GM12801 (cell line): ENCODE measurements at regions not wholly inside any gene's neighbourhood (a gene's known extent, or its start where the extent isn't known, plus 50 kb on each side); places are given as distances from the start of the nearest gene placed in this dataset.

Source experiments
- TF ChIP-seq, protein P1 (sequence below): IDR thresholded peaks from one replicate; pipeline ENCODE4 v1.5.1; 2011; ENCODE audit warnings: control low read depth; ENCODE audit not compliant: insufficient read length; ENCODE audit errors: extremely low read depth

DNA sequence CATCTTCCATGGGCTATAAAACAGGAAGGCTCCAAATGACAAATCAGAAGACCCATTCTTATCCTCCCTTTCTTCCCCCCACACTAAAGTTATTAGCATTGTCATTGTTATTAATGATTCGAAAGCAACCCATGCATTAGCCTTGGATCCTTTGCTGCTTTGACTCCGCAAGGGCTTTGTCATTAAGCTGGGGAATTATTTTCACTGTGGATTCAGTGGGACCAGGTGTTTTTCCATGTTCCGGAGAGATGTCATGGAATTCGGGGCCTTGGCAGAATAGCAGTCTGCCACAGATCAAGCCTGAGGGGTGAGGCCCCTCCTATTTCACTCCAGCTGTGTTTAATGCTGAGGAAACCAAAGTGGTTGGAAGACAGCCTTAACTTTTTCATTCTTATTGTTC lies 357.1 kb downstream of the EN1 start:
- TF ChIP-seq, protein P1, sequence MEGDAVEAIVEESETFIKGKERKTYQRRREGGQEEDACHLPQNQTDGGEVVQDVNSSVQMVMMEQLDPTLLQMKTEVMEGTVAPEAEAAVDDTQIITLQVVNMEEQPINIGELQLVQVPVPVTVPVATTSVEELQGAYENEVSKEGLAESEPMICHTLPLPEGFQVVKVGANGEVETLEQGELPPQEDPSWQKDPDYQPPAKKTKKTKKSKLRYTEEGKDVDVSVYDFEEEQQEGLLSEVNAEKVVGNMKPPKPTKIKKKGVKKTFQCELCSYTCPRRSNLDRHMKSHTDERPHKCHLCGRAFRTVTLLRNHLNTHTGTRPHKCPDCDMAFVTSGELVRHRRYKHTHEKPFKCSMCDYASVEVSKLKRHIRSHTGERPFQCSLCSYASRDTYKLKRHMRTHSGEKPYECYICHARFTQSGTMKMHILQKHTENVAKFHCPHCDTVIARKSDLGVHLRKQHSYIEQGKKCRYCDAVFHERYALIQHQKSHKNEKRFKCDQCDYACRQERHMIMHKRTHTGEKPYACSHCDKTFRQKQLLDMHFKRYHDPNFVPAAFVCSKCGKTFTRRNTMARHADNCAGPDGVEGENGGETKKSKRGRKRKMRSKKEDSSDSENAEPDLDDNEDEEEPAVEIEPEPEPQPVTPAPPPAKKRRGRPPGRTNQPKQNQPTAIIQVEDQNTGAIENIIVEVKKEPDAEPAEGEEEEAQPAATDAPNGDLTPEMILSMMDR: no peak

DNA sequence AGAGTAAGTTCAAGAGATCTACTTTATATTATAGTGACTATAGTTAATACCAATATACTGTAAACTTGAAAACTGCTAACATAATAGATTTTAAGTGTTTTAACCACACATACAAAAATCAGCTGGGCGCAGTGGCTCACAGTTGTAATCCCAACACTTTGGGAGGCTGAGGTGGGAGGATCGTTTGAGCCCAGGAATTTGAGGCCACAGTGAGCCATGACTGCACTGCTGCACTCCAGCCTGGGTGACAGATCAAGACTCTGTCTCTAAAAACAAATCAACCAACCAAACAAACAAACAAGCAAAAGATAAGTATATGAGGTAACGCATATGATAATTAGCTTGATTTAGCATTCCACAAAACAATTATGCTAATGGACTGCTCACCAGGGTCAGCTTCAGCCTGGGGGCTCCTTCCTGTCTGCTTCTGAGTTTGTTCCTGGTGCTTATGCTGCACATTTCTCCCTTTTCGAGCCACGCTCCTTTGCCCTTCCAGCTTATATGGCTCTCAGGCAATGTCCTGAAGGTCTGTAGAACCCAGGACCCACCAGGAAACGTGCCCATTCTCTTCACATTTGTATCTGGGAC lies 357.6 kb downstream of the EN1 start:
- TF ChIP-seq, protein P1: no peak

DNA sequence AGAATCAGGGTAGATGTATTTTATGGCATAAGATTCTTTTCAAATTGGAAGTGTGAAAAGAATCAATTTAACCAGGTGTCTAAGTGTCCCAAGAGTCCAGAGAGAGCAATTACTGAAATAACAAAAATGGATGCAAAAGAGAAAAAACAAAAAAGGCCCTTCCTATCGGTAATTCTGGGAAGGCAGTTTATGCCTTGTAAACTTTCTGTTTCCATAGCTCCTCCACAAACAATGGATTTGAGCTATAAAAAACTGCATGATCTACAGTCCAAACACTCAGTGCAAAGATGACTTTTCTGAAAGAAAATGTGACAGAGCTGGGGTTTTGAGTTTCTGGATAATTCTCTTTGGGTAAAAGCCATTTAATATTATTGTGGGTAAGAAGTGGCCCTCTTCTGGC lies 366.1 kb downstream of the EN1 start:
- TF ChIP-seq, protein P1: no peak

DNA sequence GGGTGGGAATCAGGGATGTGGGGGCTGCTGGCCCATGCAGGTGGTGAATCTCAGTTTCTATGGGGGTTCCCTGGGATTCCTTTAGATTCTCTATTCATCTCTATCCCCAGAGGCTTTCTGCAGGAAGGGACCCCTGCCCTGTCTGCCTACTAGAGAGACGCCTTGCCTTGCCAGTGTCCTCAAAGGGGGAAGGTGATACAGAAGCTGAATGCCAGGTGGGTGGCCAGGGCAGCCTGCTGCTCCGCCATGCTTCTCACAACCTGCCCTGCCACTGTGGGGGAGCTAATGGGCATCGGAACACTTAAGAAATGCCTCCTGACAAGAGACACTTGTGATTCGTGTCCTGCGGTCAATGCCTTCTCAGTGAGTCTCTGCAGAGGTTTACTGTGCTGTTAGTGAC lies 368.4 kb downstream of the EN1 start:
- TF ChIP-seq, protein P1: no peak

DNA sequence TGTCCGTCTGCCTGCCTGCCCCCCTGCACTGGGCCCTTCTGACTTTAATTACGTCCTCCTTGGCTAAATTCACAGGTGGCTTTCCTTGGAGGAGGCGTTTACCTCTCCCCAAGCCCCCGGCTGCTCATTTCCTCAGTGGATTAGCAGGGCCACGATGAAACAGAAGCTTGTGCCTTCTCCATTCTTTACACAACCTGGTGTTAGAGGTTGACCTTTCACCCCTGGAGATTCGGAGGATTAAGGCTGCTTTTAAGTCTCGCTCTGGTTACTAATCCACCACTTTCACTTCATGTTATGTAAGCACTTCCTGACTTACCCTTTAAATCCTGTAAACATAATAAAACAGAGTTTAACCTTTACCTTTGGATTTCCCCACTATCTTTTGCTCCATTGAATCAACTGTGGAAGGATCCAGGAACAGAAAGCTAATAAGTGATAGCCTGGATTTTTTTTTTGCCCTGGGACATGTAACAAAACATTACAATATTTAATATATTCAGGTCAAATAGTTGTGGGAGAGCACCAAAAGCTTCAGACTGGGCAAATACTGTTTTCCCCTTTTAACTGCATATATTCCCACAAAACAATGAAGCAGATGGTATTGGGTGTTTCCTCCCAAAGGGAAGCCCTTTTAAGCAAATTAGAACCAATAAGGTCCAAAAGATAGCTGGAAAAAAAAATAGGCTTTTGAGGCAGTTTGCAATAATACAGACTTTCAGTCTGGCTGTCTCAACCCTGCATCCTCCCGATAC lies 370.2 kb downstream of the EN1 start:
- TF ChIP-seq, protein P1: no peak

DNA sequence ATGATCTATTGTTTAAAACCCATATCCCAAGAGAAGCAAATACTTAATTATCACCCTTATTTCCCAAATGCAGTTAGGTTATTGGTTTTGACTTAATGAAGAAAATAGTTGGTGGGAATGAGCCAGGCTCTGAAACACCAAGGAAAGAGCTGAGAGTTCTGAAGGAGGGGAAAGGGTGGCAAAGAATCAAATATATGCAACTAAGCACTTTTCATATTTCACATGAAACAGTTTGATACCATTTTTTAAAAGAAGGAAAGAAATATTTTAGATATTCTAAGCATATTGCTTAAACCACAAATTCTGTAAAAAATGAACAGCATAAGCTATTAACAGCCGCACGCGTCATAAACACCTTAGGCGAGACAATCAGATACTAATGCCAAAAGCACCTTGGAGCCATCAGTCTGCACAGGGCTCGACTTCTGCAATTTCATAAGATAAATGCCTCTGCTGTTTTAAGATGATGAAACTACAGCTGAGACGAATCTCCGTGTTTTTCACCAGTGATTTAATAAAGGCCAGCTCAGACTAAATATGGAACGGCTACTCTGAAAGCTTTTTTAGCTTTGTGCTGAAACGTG lies 371.7 kb downstream of the EN1 start:
- TF ChIP-seq, protein P1: no peak

DNA sequence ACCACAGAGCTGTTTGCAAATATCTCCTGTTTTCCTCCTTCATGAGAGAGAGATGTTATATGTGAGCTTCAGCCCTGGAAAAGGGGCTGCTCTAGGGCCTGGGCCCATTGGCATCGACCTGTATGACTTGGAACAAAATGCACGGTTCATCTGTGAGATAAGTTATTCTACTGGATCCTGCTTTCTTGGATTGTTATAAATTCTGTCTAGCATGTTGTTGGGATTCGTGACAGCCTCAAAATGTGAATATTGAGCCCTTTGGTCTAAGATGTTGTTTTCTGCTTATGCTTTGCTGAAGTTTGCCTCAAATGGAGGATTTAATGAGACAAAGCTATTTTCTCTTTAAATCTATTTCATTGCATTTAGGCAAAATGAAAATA lies 372.9 kb downstream of the EN1 start:
- TF ChIP-seq, protein P1: no peak
